DND-41 (cell line): ENCODE measurements at regions not wholly inside any gene's neighbourhood (a gene's known extent, or its start where the extent isn't known, plus 50 kb on each side); places are given as distances from the start of the nearest gene placed in this dataset.

Source experiments
- CTCF ChIP-seq: IDR thresholded peaks from 2 replicates; pipeline ENCODE4 v1.5.1; 2012; ENCODE audit warnings: borderline replicate concordance, low read length, moderate library complexity, mild to moderate bottlenecking; ENCODE audit not compliant: poor library complexity, severe bottlenecking; ENCODE audit errors: extremely low read depth
- EZH2 ChIP-seq: IDR thresholded peaks from 3 replicates; pipeline ENCODE4 v1.6.1; 2012; ENCODE audit warnings: borderline replicate concordance, low read depth, mild to moderate bottlenecking, moderate library complexity, low read length, inconsistent platforms; ENCODE audit not compliant: severe bottlenecking

DNA sequence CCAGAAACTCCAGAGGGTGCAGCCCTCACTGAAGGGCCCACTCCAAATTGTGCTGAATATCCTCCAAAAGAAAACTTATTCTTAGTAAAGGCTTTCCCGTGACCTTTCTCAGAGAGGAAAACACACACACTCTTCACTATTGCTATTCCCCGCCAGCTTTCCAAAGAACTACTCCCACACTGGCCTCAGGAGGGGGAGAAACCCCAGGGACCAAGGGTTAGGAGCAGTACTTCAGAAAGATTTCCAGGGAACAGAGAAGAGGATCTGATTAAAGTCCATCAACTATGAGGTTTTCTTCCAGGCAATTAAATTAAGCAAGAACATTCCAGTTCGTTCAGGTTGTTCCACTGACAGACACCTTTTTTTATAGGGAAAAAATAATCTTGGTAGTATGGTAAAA, 150.2 kb downstream of the TTC32 start:
- TF ChIP-seq CTCF (no peak), EZH2 (no peak)
